DOHH2 (cell line): ENCODE measurements at regions not wholly inside any gene's neighbourhood (a gene's known extent, or its start where the extent isn't known, plus 50 kb on each side); places are given as distances from the start of the nearest gene placed in this dataset.

ENCODE experiments used
- H3F3A ChIP-seq: fragments of 200-600 bp; sonication (generic), shearing (Covaris generic); 2 replicates; pipeline ENCODE4 v1.6.0; 2016; ENCODE audit warnings: antibody characterized with exemption, mild to moderate bottlenecking; ENCODE audit not compliant: control insufficient read depth, insufficient read depth
- H3K27ac ChIP-seq: fragments of 200-600 bp; sonication (generic); 2 replicates; pipeline ENCODE4 v1.5.1; 2014; ENCODE audit warnings: low read depth, mild to moderate bottlenecking, low read length, moderate library complexity
- H3K27me3 ChIP-seq: fragments of 200-600 bp; sonication (generic); 2 replicates; pipeline ENCODE4 v1.6.1; 2014; ENCODE audit warnings: mild to moderate bottlenecking, low read length, mixed read lengths; ENCODE audit not compliant: control insufficient read depth
- H3K36me3 ChIP-seq: fragments of 200-600 bp; sonication (generic); 2 replicates; pipeline ENCODE4 v1.6.1; 2014; ENCODE audit warnings: mild to moderate bottlenecking, low read length, moderate library complexity, mixed read lengths; ENCODE audit not compliant: control insufficient read depth
- H3K4me1 ChIP-seq: fragments of 200-600 bp; sonication (generic); 2 replicates; pipeline ENCODE4 v1.6.1; 2014; ENCODE audit warnings: mild to moderate bottlenecking, low read length, mixed read lengths; ENCODE audit not compliant: control insufficient read depth
- H3K4me2 ChIP-seq: fragments of 200-600 bp; sonication (generic); 2 replicates; pipeline ENCODE4 v1.6.0; 2014; ENCODE audit warnings: mild to moderate bottlenecking, low read length, moderate library complexity
- H3K4me3 ChIP-seq: fragments of 200-600 bp; sonication (generic); 2 replicates; pipeline ENCODE4 v1.5.1; 2014; ENCODE audit warnings: mild to moderate bottlenecking, low read length, mixed read lengths
- H3K79me2 ChIP-seq: fragments of 200-600 bp; sonication (generic); 2 replicates; pipeline ENCODE4 v1.6.1; 2014; ENCODE audit warnings: mild to moderate bottlenecking, low read length, mixed read lengths; ENCODE audit not compliant: control insufficient read depth
- H3K9me2 ChIP-seq: fragments of 200-600 bp; sonication (generic); replicated peaks from 2 replicates; pipeline ENCODE4 v1.6.1; 2014; ENCODE audit warnings: mild to moderate bottlenecking, low read length, mixed read lengths; ENCODE audit not compliant: control insufficient read depth
- H3K9me3 ChIP-seq: fragments of 200-600 bp; sonication (generic); 2 replicates; pipeline ENCODE4 v1.6.1; 2014; ENCODE audit warnings: antibody characterized with exemption, low read length, mixed read lengths; ENCODE audit not compliant: control insufficient read depth, insufficient read depth
- H4K20me1 ChIP-seq: fragments of 200-600 bp; sonication (generic); 2 replicates; pipeline ENCODE4 v1.6.0; 2014; ENCODE audit warnings: low read depth, mild to moderate bottlenecking, antibody characterized with exemption, low read length, moderate library complexity; ENCODE audit not compliant: control insufficient read depth, insufficient read depth
- CTCF ChIP-seq: fragments of 200-600 bp; sonication (generic); IDR thresholded peaks from one replicate; pipeline ENCODE4 v1.5.1; 2014; ENCODE audit warnings: antibody characterized with exemption, mild to moderate bottlenecking, low read depth, low read length; ENCODE audit not compliant: poor library complexity, severe bottlenecking
- EZH2phosphoT487 ChIP-seq: fragments of 200-600 bp; sonication (generic); IDR thresholded peaks from 2 replicates; pipeline ENCODE4 v1.6.1; 2017; ENCODE audit warnings: borderline replicate concordance, mild to moderate bottlenecking, antibody characterized with exemption, low read length, moderate library complexity, mixed read lengths

GRCh38 chr4:111610681-111611080, 534.6 kb upstream of the FAM241A start:
- no peaks in the 10 kb centered on the region for H3K9me3 ChIP-seq
- no peaks in the 10 kb centered on the region for H4K20me1 ChIP-seq
- H3K27me3 ChIP-seq = no peaks in the 10 kb centered on the region
- no peak for TF ChIP-seq EZH2phosphoT487
- TF ChIP-seq CTCF = no peak
- no peaks in the 10 kb centered on the region for H3K79me2 ChIP-seq
- H3F3A ChIP-seq = no peaks in the 10 kb centered on the region
- no peak overlapping the region for H3K4me2 ChIP-seq
- no peaks in the 10 kb centered on the region for H3K4me1 ChIP-seq
- H3K27ac ChIP-seq = no peak overlapping the region
- no peaks in the 10 kb centered on the region for H3K36me3 ChIP-seq
- no peak overlapping the region for H3K4me3 ChIP-seq
- no peaks in the 10 kb centered on the region for H3K9me2 ChIP-seq

DNA sequence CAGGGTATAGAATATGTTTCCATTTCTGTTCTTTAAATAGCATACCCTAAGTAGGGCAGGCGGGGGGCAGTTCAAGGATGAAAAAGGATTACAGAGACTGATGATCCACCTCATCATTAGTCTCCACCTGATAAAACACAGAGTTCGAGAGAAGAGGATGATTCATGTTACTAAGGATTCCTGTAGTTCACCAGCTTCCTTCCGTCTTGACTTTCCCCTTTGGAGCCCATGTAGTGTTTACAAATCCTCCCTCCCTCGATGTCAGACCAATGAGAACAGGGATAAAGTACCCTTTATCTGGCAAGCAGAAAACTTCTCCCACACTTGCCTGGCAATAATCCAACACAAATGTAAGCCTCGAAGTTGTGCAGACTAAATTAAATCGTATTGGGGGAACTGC, 526.3 kb upstream of the FAM241A start:
- peaks cover 4% of the 10 kb centered on the region; the same call in 1 of the 2 replicates for H3K27me3 ChIP-seq
- no peaks in the 10 kb centered on the region for H3F3A ChIP-seq
- no peak overlapping the region for H3K4me2 ChIP-seq
- H3K79me2 ChIP-seq = no peaks in the 10 kb centered on the region
- H3K27ac ChIP-seq = no peak overlapping the region
- H3K4me1 ChIP-seq = no peaks in the 10 kb centered on the region
- no peak for TF ChIP-seq CTCF
- TF ChIP-seq EZH2phosphoT487 = no peak
- no peaks in the 10 kb centered on the region for H3K9me3 ChIP-seq
- no peak overlapping the region for H3K4me3 ChIP-seq
- no peaks in the 10 kb centered on the region for H3K36me3 ChIP-seq
- H4K20me1 ChIP-seq = no peaks in the 10 kb centered on the region
- H3K9me2 ChIP-seq = no peaks in the 10 kb centered on the region

DNA sequence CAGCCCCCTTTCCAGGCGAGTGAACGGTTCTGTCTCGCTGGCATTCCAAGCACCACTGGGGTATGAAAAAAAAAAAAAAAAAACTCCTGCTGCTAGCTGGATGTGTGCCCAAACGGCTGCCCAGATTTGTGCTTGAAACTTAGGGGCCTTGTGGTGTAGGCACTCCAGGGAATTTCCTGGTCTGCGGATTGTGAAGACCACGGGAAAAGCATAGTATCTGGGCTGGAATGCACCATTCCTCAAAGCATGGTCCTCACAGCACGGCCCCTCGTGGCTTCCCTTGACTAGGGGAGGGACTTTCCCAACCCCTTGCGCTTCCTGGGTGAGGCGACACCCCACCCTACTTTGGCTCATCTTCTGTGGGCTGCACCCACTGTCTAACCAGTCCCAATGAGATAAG, 516.8 kb upstream of the FAM241A start:
- no peak for TF ChIP-seq EZH2phosphoT487
- TF ChIP-seq CTCF = no peak
- Histone ChIP-seq H3K9me2 (no peaks in the 10 kb centered on the region), H3K9me3 (no peaks in the 10 kb centered on the region), H3K4me3 (no peak overlapping the region), H3K27me3 (0 out of 2 replicates have a peak, but pooled peaks cover 8% of the 10 kb centered on the region), H3F3A (no peaks in the 10 kb centered on the region), H3K4me2 (no peak overlapping the region), H3K79me2 (no peaks in the 10 kb centered on the region), H3K4me1 (no peaks in the 10 kb centered on the region), H3K36me3 (no peaks in the 10 kb centered on the region), H4K20me1 (no peaks in the 10 kb centered on the region), H3K27ac (no peak overlapping the region)

DNA sequence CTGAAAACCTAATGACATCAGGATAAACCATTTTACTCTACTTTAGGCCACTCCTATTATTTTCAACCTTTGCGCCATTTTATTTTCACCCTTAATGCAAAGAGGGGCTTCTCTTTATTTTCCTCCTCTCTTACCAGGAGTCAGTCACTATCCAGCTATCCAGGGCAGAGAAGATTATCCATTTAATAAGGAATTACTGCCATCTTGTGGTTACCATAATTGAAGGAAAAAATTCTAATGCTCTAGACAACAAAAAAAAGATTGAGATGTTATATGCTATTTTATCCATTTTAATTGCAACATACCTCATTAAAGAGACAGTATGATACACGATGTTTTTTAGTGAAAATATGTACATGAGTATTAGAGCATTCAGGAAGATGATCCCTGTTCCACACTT, 514.5 kb upstream of the FAM241A start:
- Histone ChIP-seq H4K20me1 (no peaks in the 10 kb centered on the region), H3K9me3 (no peaks in the 10 kb centered on the region), H3K4me1 (no peaks in the 10 kb centered on the region), H3F3A (no peaks in the 10 kb centered on the region), H3K79me2 (no peaks in the 10 kb centered on the region), H3K36me3 (no peaks in the 10 kb centered on the region), H3K27me3 (peaks cover 10% of the 10 kb centered on the region), H3K4me3 (no peak overlapping the region), H3K4me2 (no peak overlapping the region), H3K27ac (no peak overlapping the region), H3K9me2 (no peaks in the 10 kb centered on the region)
- TF ChIP-seq EZH2phosphoT487 (no peak), CTCF (peak; percentile 18)
